Progenitor cell of endocrine pancreas (in vitro differentiated cells): ENCODE measurements at regions not wholly inside any gene's neighbourhood (a gene's known extent, or its start where the extent isn't known, plus 50 kb on each side); places are given as distances from the start of the nearest gene placed in this dataset.

ENCODE experiments used
- DNase-seq: peaks from one replicate; pipeline ENCODE4 v3.0.0; 2021; ENCODE audit warnings: low spot score; ENCODE audit not compliant: unreplicated experiment
- H3K27ac Mint-ChIP-seq: 2 replicates; pipeline ENCODE4 v1.8.0; 2021; ENCODE audit warnings: mild to moderate bottlenecking, moderate library complexity, mixed read lengths
- H3K27me3 Mint-ChIP-seq: 2 replicates; pipeline ENCODE4 v1.8.0; 2021; ENCODE audit warnings: mixed read lengths
- H3K36me3 Mint-ChIP-seq: 2 replicates; pipeline ENCODE4 v1.8.0; 2022; ENCODE audit warnings: mixed read lengths; ENCODE audit not compliant: insufficient read depth
- H3K4me1 Mint-ChIP-seq: 2 replicates; pipeline ENCODE4 v1.8.0; 2021; ENCODE audit warnings: low read depth, mixed read lengths
- H3K4me3 Mint-ChIP-seq: 2 replicates; pipeline ENCODE4 v1.8.0; 2021; ENCODE audit warnings: low read depth, mild to moderate bottlenecking, moderate library complexity, mixed read lengths
- H3K9me3 Mint-ChIP-seq: 2 replicates; pipeline ENCODE4 v1.8.0; 2021; ENCODE audit warnings: low read depth, mixed read lengths
- CTCF ChIP-seq: fragments of 200-600 bp; sonication (generic); IDR thresholded peaks from one replicate; pipeline ENCODE4 v1.5.0; 2021; ENCODE audit warnings: antibody characterized with exemption, mild to moderate bottlenecking; ENCODE audit not compliant: unreplicated experiment

DNA sequence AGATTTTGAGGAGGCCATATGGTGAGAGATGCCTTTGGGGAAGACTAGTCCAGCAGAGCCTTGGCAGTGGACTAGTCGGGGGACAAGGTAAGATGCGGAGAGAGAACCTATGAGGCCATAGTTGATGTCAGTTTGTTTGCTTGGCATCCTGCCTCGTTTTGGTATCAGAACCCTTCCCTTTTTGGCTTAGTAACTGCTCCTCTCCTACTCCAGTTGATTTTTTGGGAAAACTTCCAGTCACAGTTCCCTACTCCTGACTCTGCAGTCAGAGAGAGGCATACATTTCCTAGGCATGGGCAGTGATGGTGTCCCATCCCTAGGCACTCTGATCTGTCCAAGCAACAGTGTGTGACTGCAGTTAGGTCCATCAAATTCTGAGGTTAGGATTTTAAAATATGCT is 398.3 kb downstream of the AEBP2 start:
- Mint-ChIP-seq H3K27ac (no peak overlapping the region), H3K27me3 (no peaks in the 10 kb centered on the region), H3K36me3 (no peaks in the 10 kb centered on the region), H3K4me1 (no peaks in the 10 kb centered on the region), H3K4me3 (no peak overlapping the region), H3K9me3 (peaks cover 8% of the 10 kb centered on the region)
- DNase-seq = no peak
- TF ChIP-seq CTCF = no peak

DNA sequence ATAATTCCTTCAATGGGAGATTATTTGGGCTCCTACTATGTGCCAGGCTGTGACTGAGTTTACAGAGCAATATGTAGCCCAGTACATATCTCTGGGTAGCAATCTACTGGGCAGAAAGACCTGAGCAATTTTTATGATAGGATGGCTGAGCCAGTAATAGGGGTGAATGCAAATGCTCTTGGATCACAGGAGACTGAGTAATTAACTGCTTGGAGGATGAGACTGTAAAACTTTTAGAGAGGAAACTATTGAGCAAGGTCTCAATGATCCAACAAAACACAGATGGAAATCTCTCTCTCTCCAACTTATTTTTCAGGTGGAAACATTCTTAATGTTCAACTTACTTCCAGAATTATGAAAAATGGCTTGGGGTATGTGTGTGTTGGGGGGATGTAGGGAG is 402.2 kb downstream of the AEBP2 start:
- H3K4me3 Mint-ChIP-seq = no peak overlapping the region
- no peaks in the 10 kb centered on the region for H3K36me3 Mint-ChIP-seq
- H3K27me3 Mint-ChIP-seq = no peaks in the 10 kb centered on the region
- no peak for TF ChIP-seq CTCF
- H3K27ac Mint-ChIP-seq = no peak overlapping the region
- DNase-seq = no peak
- H3K9me3 Mint-ChIP-seq = peaks cover 8% of the 10 kb centered on the region
- peaks cover 3% of the 10 kb centered on the region for H3K4me1 Mint-ChIP-seq

DNA sequence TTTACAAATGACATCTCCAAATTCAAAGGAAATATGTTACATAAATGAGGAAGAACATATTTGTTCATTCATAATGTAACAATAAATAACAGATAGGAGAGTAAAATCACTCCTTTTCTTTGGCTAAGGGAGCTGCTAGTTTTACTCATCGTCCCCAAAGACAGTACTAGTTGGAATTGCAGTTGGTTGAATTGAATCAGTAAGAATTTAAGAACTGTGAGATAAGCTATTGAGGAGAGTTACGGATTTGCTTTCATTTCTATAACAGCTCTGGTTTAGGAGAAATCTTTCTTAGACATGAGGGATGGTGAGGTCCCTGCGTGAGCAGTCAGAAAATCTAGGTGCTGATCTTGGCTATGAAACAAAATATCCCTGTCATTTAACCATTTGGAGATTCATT is 402.8 kb downstream of the AEBP2 start:
- Mint-ChIP-seq H3K4me3 (no peak overlapping the region), H3K36me3 (no peaks in the 10 kb centered on the region), H3K4me1 (peaks cover 5% of the 10 kb centered on the region), H3K27me3 (no peaks in the 10 kb centered on the region), H3K9me3 (peaks cover 9% of the 10 kb centered on the region), H3K27ac (no peak overlapping the region)
- no peak for TF ChIP-seq CTCF
- DNase-seq = no peak

- no peak overlapping the region for H3K4me3 Mint-ChIP-seq
- no peak overlapping the region for H3K27ac Mint-ChIP-seq
- no peak for TF ChIP-seq CTCF
- no peak for DNase-seq
- peaks cover 21% of the 10 kb centered on the region for H3K9me3 Mint-ChIP-seq
- peaks cover 3% of the 10 kb centered on the region for H3K36me3 Mint-ChIP-seq
- H3K4me1 Mint-ChIP-seq = peaks cover 11% of the 10 kb centered on the region
- no peaks in the 10 kb centered on the region for H3K27me3 Mint-ChIP-seq
Measured at GRCh38 chr12:19844224-19844623, 404.9 kb downstream of the AEBP2 start.

DNA sequence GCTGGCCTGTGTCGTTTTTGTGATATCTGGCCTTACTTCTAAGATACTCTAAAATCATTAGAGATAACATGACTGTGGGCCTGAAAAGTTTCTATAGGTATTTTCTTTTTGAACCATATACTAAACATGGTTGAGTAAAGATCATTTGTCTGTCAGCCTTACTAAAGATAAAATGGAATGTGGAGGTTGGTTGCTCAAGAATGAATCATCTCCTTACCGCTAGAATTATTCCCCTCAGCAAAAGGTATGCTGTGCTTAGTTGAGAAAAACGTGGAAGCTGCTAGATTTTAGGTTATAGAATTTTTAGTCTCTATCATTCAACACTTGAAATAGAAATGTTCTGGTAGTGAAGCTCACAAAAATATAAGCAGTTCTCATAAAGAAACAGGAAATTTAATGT is 407.3 kb downstream of the AEBP2 start:
- no peak for TF ChIP-seq CTCF
- no peaks in the 10 kb centered on the region for H3K27me3 Mint-ChIP-seq
- peaks cover 17% of the 10 kb centered on the region for H3K4me1 Mint-ChIP-seq
- H3K36me3 Mint-ChIP-seq = peaks cover 11% of the 10 kb centered on the region
- H3K9me3 Mint-ChIP-seq = peaks cover 32% of the 10 kb centered on the region
- no peak for DNase-seq
- no peak overlapping the region for H3K4me3 Mint-ChIP-seq
- H3K27ac Mint-ChIP-seq = no peak overlapping the region
